GM10248 (cell line): ENCODE measurements at regions not wholly inside any gene's neighbourhood (a gene's known extent, or its start where the extent isn't known, plus 50 kb on each side); places are given as distances from the start of the nearest gene placed in this dataset.

Experiments used
- CTCF ChIA-PET: fragments of 300-600 bp; sonication (Branson Sonifier 250); formaldehyde crosslinking; extraction: SDS; loops from one replicate; lab custom pipeline; 2021; ENCODE audit warnings: antibody characterized with exemption; lab: Yijun Ruan, JAX
- POLR2A ChIA-PET: fragments of 350-650 bp; sonication (Branson Sonifier 250); formaldehyde crosslinking; extraction: SDS; loops from one replicate; lab custom pipeline; 2020; ENCODE audit warnings: antibody characterized with exemption; lab: Yijun Ruan, JAX
- DNase-seq: peaks from one replicate; pipeline ENCODE4 v3.0.0; 2012; ENCODE audit errors: extremely low spot score
- TF ChIP-seq, protein P1 (sequence below): IDR thresholded peaks from 2 replicates; pipeline ENCODE4 v1.5.1; 2012; ENCODE audit warnings: mild to moderate bottlenecking, low read depth; ENCODE audit errors: extremely low read depth, missing control alignments, control extremely low read depth

GRCh38 chr3:159532577-159532976, 456.1 kb upstream of the IL12A start:
- POLR2A ChIA-PET: no interaction called here
- TF ChIP-seq, protein P1, sequence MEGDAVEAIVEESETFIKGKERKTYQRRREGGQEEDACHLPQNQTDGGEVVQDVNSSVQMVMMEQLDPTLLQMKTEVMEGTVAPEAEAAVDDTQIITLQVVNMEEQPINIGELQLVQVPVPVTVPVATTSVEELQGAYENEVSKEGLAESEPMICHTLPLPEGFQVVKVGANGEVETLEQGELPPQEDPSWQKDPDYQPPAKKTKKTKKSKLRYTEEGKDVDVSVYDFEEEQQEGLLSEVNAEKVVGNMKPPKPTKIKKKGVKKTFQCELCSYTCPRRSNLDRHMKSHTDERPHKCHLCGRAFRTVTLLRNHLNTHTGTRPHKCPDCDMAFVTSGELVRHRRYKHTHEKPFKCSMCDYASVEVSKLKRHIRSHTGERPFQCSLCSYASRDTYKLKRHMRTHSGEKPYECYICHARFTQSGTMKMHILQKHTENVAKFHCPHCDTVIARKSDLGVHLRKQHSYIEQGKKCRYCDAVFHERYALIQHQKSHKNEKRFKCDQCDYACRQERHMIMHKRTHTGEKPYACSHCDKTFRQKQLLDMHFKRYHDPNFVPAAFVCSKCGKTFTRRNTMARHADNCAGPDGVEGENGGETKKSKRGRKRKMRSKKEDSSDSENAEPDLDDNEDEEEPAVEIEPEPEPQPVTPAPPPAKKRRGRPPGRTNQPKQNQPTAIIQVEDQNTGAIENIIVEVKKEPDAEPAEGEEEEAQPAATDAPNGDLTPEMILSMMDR: no peak
- DNase-seq: no peak
- CTCF ChIA-PET: interaction anchor here (0.8 kb wide), 1 partner anchor 14 kb away, joined by 3 read pairs; no protein-coding TSS in a partner anchor

GRCh38 chr3:159534496-159534895, 454.1 kb upstream of the IL12A start:
- CTCF ChIA-PET: interaction anchor here (1.1 kb wide), 1 partner anchor 30 kb away, joined by 3 read pairs; no protein-coding TSS in a partner anchor
- no peak for DNase-seq
- POLR2A ChIA-PET: no interaction called here
- TF ChIP-seq, protein P1: no peak

DNA sequence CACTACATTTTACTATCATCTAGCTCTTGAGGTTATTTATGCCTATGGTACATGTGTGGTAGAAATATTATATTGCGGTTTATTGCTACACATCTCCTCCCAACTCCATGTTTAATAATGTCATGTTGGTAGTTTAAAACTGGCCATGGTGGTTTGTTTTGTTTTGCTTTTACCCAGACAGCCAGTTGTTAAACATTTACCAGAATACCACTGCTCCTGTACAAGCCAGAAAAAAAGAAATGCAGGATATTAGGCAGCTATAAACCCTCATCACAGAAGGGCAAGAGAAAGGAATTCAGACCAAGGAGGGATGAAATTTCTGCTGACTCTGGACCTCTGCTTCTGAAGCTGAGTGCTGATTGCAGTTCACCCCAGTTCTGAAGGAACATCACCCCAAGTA, 451.8 kb upstream of the IL12A start:
- ChIA-PET CTCF (interaction anchor here (1.0 kb wide), 1 partner anchor 10 kb away, joined by 3 read pairs; no protein-coding TSS in a partner anchor), POLR2A (no interaction called here)
- TF ChIP-seq, protein P1: no peak
- no peak for DNase-seq

DNA sequence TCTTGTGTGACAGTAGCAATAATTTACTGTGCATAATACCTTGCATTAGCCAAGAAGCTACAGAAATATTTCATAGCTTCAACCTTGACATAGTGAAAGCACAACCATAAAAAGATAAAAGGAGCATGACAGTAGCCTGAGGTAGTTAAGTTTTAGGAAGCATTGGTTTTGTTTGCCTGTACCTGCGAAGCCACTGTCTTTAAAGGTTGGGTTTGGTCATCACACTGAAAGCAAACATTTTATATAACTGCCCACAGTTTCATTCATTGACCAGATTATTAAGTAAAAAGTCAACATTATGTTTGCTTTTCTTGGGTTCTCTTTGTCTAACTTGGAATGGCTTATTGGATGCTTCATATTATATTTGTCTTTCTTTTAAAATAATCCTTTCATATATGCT, 450.1 kb upstream of the IL12A start:
- CTCF ChIA-PET: no interaction called here
- DNase-seq: no peak
- POLR2A ChIA-PET: no interaction called here
- TF ChIP-seq, protein P1: no peak

DNA sequence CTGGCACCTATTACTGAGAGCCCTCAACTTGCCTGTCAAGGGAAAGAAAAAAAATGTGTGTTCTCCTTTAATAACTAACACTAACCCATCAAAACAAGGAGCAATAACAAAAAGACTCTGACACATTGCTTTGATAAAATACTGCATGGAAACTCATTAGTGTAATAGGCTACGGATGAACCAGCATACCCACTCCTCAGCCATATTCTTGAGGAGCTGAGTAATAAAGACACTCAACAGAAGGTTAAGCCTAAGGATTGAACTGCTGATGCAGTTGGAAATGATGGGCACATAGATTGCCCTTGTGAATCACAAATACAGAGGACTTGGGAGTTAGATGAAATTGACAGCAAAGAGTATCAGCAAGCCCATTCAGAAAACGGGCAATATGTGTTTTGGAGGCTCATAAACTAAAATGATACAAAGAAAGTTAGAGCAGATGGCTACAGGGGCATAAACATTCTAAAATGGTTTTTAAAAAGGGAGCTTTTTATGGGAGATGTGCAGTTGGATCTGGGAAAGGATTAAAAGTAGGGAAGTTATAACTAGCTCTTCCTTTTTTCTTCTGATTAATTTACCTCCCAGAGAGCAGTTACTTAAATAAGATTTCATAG, 447.6 kb upstream of the IL12A start:
- DNase-seq: no peak
- ChIA-PET POLR2A (no interaction called here), CTCF (interaction anchor here (1.1 kb wide), 1 partner anchor 18 kb away, joined by 3 read pairs; no protein-coding TSS in a partner anchor)
- TF ChIP-seq, protein P1: no peak

GRCh38 chr3:159548675-159549335, 439.8 kb upstream of the IL12A start:
- no peak for DNase-seq
- ChIA-PET POLR2A (no interaction called here), CTCF (no interaction called here)
- TF ChIP-seq, protein P1: no peak
